ENCODE measurements at regions not wholly inside any gene's neighbourhood (a gene's known extent, or its start where the extent isn't known, plus 50 kb on each side); places are given as distances from the start of the nearest gene placed in this dataset.
"Not testable (repeated sequence)": the region's sequence is repeated elsewhere in the genome, so short reads cannot be mapped to it uniquely, and the experiment has no call there.

DNA sequence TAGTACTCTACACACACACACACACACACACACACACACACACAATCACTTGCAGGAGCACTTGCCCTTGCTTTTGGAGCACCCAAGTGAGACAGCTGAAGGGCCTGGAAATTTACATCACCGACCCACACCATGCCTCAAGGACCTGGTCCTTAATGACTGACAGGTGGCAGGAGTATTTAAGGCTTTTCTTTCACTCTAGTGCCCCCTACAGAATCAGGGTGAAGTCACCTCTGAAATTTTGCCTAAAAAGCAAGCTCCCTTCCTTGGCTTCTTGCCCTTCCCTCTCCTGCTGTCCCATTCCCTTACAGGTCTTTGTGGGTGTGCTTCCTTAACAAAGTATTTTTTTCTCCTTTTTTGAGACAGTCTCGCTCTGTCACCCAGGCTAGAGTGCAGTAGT, 353.5 kb upstream of the IRAK1BP1 start:
- no peak for DNase-seq

DNA sequence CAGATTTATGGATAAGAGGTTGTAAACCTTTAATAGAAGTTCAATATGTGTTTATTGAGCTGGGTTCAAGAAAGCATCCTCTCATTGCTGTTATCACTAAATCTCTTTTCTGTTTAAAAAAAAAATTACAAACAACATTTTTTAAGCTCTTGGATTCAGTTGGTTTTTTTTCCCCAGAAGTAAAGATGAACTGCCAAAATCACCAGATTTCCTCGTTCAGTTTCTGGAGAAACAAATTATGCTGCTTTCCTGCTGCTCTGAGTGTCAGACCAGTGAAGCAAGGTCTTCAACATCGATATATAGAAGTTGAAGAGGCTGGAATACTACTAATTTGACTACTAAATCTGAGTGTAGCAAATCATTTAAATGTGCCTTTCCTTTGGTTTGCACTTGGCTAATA, 352.1 kb upstream of the IRAK1BP1 start:
- DNase-seq = no peak

DNA sequence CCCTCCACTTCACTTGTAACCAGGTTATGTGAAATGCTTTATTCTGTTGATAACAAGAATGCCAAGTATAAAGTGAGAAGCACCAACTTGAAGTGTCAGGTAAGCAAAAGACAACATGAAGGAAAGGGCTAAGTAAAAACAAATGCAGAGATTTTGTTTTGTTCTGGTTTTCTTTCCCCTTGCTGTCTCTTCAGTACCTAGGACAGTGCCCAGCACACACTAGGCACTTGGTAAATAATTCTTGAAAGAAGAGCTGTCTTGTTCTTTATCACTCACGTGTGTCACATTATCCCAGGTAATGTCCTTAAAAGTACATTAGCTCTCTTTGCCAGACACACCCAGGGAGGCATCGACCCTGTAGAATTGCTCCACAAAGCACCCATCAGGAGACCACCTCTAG, 350.0 kb upstream of the IRAK1BP1 start:
- DNase-seq = no peak

DNA sequence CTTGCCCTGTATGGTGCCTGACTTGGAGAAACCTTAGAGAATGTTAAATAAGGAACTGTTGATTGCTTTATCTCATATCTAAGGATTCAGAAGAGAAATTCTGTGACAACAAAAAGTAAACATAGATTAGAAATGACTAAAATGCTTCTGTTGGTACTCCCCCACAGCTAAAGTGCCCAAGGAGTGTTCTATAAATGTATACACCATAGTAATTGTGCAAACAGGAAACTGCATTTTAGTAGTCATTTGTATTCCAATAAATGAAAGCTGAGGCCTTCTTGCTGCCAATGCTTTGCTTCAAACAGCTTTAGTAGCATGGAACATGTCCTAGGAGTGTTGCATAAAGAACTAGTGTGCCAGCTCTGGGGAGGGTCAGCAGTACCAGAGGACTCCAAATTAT, 343.7 kb upstream of the IRAK1BP1 start:
- no peak for DNase-seq

DNA sequence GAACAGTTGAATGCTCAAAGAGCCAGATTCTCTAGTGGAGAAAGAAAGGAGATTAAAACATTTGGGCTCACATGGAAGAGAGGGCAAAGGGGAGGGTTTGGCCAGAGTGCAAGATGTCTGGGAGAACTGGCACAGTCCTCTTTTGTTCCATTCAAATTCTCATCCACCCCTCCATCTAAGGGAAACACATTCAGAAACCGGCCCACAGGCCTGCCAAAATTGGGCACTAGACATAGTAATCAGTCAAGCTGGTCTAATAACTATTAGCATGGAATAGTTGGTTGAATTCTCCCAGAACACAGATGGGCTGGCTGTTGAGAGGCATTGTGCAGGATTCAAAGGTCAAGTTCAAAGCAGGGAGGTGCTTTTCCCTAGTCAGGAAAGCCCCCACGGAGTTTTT, 341.4 kb upstream of the IRAK1BP1 start:
- DNase-seq = no peak

DNA sequence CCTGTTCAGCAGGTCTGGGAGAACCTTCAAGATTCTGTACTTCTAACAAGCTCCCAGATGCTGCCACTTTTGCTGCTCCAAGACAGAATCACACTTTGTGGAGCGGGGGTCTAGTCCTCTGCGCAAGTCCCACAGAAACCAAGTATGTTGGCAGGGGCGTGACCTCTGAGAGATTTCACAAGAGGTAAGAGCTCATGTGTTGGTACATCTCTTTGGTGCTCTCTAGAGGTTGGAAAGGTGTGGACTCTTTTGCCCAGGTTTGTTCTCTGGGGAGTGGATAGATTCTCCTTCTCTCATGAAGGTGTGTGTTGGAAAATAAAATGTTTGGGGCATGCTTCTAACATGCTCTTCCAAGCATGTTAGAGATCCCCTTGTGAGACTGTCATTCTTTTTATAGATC, 340.9 kb upstream of the IRAK1BP1 start:
- no peak for DNase-seq

DNA sequence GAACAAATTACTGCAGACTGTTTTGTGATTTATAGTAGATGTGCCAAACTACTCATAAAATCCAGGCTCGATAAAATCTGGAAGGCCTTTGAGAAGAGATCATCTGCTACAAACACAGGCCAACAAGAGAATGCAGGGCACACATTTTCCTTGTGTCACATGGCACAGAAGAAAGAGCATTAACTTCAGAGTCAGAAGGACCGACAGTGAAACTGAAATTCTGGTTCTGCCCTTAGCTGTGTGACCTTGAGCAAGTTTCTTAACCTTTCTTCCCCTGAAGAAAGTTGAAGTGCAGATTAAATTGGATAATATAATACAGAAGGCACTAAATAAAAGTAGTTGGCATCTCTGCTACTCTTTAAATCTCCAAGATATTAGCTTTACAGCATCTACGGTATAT, 338.4 kb upstream of the IRAK1BP1 start:
- DNase-seq = no peak

DNA sequence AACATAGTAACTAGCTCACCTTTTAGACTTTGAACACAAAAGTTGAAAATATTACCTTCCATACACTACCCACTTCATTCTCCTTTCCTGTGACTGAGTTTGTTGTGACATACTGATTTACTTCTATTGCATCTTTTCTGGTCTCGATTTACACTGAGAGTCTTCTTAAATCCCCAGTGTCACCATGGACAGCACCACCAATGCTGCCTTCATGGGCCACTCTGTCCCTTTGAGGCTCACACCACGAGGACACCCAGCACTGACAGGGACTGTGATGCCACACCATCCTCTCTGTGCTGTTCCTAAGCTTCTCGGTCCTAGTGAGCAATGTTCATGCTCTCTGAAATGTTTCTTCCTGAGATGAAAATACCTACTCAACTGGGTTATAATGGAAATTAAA, 337.1 kb upstream of the IRAK1BP1 start:
- DNase-seq = no peak

DNA sequence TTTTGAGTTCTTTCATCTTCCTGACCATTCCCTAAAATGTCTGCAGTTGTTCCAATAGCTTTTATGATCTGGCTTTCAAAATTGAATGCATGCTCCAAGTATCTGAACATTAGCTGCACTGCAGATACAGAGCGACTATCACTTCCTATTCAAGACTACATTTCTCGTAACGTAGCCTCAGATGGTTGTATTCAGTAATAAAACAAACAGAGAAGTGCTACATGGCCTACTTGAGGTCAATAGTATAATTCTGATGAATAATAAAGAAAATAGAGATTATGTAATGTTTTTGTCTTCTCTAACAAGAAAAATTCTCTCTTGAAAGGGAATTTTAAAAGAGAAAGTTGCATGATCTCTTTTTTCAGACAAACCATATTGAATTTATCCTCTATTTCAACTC, 333.9 kb upstream of the IRAK1BP1 start:
- DNase-seq = no peak

DNA sequence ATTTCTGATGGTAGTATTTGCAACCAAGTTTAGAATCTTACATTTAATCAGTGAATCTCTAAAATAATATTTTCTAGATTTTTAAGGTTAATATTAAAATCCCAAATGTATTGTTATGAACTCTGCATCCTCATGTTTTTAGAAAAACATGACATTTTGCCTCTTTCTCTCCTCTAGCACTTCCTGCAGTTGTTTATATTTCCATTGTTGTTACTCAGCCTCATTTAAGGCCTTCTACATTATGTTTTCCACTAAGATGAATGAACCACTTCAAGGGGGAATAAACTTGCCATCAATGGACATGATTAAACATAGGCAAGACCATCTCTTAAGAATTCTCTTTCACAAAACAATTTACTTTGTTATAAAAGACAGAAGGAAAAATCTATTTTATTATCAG, 333.5 kb upstream of the IRAK1BP1 start:
- no peak for DNase-seq

DNA sequence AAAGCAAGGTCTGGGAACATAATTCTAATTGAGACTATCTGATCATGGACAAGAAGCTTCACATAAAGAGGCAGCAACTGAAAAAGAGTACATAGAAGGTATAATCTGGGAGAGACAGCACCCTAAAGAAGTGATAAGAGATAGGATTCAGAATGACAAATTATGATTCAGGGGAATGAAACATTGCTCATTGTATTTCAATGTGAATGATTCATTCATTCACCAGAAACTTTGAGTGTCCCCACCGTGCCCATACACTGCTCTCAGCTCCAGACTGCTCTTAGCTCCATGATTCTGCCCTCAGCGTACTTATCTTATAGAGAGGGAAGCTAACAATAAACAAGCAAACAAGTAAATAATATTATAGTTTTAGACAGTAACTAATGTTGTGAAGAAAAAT, 329.3 kb upstream of the IRAK1BP1 start:
- no peak for DNase-seq

DNA sequence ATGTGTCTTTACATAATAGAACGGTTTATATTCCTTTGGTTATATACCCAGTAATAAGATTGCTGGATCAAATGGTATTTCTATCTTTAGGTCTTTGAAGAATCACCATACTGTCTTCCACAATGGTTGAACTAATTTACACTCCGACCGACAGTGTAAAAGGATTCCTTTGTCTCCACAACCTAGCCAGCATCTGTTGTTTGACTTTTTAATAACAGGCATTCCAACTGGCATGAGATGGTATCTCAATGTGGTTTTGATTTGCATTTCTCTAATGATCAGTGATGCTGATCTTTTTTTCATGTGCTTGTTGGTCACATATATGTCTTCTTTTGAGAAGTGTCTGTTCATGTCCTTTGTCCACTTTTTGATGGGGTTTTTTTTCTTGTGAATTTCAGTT, 319.7 kb upstream of the IRAK1BP1 start:
- not testable (repeated sequence) for DNase-seq

DNA sequence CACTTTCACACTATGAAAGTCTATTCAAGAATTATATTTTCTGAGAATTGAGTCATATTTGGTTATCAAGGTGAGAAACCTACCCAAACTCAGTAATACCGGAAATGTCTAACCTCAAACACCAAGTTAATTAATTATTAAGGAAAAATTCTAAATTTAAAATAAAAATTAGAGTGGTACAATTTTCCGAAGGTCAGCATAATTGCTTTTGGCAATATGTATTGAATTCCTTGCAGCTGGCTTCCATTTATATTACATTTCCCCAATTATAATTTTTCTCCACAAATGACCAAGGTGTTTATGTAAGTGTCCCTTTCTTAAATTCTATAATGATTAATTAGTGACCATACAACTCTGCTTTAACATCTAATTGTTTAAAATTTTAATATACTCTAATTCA, 316.0 kb upstream of the IRAK1BP1 start:
- no peak for DNase-seq

DNA sequence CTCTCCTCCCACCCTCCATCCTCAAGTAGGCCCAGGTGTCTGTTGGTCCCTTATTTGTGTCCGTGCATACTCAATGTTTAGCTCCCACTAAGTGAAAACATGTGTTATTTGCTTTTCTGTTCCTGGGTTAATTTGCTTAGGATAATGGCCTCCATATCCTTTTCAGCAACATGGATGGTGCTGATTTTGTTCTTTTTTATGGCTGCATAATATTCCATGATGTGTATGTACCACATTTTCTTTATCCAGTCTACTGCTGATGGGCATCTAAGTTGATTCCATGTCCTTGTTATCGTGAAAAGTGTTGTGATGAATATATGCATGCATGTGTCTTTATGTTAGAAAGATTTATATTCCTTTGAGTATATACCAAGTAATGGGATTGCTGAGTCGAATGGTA, 314.9 kb upstream of the IRAK1BP1 start:
- DNase-seq = no peak

DNA sequence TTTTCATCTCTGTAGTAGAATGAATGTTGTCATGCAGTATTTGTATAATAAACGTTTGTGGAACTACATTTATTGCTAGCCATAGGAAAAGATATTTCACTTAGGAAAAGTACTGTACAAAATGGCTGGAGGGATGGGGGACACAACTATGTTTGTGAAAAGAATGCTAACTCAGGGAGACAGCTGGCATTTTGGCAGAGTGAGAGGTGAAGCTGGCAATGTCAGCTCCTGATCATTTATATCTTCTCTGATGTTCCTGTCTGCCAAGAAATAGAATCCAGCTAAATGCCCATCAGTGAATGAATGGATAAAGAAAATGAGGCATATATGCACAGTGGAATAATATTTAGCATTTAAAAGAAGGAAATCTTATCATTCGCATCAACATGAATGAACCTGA, 313.0 kb upstream of the IRAK1BP1 start:
- no peak for DNase-seq

DNA sequence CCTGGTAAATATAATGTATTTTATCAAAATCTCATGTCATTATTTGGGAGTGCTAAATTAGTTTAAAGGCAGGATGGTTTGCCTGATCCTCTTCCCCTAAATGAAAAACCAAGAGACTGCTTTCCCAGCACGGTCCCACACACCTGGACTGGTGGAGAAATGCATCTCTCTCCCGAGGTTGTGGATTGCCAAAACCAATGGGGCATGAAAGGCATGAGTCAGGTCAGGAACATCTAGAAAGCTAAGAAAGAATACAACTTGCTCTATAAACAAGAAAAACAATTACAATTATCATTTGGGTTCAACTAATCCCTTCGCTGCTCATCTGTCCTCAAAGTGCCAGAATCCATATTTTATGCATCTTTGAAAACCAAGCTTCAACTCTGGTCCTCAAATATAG, 308.3 kb upstream of the IRAK1BP1 start:
- DNase-seq = no peak

DNA sequence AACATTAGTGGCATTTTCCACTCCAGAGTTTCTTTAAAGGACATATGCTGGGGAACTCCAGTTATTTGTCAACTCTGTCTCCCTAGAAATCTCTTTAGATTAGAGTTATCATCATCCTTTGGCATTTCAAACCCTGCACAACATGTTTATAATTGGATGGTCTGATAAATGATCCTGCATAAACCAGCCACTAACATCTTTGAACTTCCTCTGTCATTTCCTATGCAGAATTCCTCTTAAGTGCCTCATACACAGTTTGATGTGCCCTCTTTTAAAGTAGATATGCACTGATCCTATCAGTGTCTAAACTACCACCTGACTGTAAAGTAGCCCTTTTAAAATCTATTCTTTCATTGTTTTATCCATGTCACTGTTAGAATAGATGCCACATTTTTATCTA, 306.3 kb upstream of the IRAK1BP1 start:
- DNase-seq = no peak

DNA sequence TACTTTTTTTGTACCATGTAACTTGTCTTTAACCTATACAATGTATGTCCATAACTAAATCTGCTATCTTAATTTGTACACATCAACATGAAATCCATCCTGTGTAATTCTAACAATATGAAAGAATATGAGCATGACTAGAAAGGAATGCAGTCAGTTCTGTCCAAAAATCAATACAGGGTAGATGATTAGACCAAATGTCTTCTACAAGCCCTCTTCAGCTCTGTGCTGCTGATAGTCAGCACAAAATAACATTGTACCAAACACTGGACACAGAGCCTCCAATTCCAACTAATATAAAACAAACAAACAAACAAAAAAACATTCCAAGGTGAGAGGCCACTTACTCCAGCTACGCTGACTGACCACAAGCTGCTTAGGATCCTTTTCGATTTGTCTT, 301.4 kb upstream of the IRAK1BP1 start:
- DNase-seq = no peak

DNA sequence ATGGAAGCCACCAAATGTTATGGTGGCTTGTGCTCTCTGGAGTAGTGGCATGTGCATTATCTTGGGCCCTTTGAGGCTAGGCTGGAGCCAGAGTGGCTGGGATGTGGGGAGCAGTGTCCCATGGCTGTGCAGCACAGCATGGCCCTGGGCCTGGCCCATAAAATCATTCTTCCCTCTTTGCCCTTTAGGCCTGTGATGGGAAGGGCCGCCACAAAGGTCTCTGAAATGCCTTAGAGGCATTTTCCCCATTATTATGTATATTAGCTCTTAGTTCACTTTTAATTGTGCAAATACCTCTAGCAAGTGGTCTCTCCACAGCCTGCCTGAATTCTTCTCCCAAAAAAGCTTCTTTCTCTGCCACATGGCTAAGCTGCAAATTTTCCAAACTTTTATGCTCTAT, 297.3 kb upstream of the IRAK1BP1 start:
- no peak for DNase-seq

DNA sequence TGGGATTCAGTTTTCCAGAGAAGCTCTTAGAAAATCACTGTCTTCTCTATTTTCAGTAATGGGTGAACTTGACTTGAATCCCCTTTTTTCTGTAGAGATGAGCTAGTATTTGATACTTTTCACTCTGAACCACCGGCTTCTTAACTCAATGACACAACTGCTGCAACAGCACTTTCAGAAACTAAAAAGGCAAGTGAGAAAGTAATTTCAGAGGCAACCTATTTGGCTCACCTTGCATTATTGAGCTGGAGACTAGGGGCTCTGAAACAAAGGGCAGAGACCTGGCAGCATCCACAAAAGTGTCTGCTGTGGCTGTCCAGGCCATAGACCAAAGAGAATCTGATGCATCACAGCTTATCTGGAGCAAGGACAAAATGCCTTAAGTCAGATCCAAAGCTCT, 289.8 kb upstream of the IRAK1BP1 start:
- DNase-seq = no peak

DNA sequence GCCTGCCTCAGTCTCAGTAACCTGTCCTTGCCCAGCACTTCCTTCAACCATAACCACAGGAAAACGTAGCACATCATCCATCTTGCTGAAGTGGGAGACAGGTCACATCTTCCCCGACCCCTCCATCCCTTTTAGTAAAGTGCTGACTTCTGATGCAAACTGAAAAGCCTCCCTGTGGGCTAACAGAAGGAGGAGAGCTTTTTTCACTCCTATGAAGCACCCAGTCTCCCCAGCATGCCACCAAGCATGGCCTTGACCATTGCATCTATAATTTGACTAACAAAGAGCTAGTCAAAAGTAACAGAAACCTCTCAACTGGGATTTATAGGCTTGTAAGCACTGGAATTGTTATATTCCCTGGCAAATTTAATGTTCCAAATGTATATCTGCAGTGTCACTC, 288.9 kb upstream of the IRAK1BP1 start:
- no peak for DNase-seq

DNA sequence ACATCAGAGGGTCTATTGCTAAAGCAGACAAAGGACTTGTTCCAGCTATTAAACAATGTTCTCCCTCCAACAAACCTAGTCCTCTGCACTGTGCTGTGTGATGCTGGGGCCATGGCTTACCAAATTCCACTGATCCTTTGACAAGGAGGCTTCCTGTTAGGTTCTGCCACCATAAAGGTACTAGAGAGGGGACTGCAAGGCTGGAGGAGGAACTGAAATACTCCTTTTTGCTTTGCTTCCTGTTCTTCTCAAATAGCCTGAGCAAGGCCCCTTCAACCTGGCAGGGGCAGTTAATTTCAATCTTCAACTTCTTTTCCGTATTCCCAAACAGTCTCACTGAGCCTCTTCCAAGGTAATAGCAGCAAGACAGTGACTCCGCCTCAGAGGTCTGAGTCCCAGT, 286.4 kb upstream of the IRAK1BP1 start:
- no peak for DNase-seq

DNA sequence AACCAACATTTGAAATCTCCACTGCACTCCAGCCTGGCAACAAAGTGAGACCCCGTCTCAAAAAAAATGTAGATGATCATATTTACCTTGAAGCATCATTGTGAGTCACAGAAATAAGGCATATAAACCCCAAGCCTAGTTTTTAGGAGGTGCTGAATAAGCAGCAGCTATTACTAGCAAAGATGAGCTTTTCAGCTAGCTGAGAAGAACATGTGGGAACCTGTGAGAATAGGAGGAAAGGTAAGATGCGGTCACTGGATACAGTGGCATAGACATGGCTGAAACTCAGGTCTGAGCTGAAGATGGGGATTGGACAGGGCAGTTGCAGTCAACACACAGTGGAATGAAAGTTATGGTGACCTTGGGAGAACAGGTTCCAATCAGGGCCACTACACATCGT, 284.3 kb upstream of the IRAK1BP1 start:
- no peak for DNase-seq

DNA sequence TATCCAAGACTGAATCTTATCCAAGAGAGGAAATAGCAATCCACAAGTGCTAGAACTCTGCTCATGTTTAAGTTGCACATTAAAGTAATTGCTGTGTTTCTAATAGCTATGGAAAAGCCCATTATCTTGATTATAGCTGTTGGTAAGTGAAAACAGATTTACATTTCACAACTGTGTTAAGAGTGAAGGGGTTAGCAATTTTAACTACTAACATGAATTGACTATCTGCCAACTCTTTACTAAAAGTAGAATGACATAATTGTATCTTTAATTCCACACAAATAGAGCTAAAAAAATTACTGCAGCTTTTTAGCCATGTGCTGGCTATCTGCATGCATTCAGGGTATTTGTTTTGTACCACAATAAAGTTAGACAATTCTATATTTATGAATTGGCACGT, 277.9 kb upstream of the IRAK1BP1 start:
- DNase-seq = no peak

DNA sequence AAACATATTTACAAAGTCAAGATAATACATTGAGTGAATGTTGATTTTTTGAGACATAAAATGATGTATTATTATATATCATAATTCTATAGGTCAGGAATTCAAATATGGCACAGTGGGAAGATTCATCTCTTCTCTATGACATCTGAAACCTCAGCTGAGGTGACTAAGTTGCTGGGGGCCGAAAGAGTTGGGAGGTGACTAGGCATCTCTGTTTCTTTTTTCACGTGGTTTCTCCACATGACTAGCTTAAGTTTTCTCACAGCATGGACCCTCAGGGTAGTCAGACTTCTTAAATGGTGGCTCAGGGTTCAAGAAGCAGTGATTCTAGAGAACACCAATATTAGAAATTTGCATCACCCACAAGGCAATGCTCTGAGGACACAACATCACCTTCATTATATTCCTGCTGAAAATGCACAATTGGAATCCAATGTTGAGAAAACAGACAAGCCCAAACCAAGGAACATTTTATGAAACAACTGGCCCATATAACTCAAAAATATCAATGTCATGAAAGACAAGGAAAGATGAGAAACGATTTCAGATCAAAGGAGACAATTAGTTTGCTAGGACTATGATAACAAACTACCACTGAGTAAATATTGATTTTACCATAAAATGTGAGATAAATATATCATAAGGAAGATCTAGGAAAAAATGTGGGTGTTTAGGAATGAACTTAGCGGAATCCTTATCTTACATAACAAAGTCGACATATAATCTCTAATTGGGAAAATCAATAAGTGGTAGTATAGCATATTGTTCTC, 273.3 kb upstream of the IRAK1BP1 start:
- no peak for DNase-seq

DNA sequence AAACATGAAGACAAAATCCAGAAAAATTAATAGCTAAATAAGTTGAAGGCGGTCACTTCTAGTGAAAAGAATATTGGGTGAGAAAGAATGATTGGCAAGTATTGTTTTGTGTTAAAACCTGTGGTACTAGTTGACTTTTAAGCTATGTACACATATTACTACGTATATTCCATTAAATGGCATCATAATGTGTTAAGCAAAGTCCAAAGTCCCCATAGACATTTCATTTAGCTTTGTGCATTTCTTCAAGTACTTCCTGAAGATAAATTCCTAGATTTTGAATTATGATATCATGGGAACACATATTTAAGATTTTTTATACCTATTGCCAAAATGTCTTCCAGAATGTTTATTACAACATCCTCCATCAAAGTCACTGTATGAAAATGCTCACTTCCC, 272.7 kb upstream of the IRAK1BP1 start:
- DNase-seq = no peak
